Neuronal stem cell (in vitro differentiated cells): ENCODE measurements at regions not wholly inside any gene's neighbourhood (a gene's known extent, or its start where the extent isn't known, plus 50 kb on each side); places are given as distances from the start of the nearest gene placed in this dataset.

Experiments
- DNase-seq: peaks from one replicate; pipeline ENCODE4 v3.0.0-alpha.2; 2013; ENCODE audit warnings: low spot score
- H2AFZ ChIP-seq: one replicate; pipeline ENCODE4 v1.6.1; 2013; ENCODE audit warnings: mild to moderate bottlenecking, low read length, inconsistent platforms
- H2AK5ac ChIP-seq: 2 replicates; pipeline ENCODE4 v1.6.1; 2013; ENCODE audit warnings: low read depth, mild to moderate bottlenecking, inconsistent platforms, low read length, moderate library complexity, mixed read lengths
- H2BK120ac ChIP-seq: 2 replicates; pipeline ENCODE4 v1.6.1; 2013; ENCODE audit warnings: low read depth, mild to moderate bottlenecking, inconsistent platforms, low read length, moderate library complexity, mixed read lengths
- H2BK12ac ChIP-seq: one replicate; pipeline ENCODE4 v1.6.1; 2013; ENCODE audit warnings: low read length, inconsistent platforms
- H2BK15ac ChIP-seq: 2 replicates; pipeline ENCODE4 v1.6.1; 2013; ENCODE audit warnings: mild to moderate bottlenecking, low read length, inconsistent platforms, mixed read lengths
- H2BK5ac ChIP-seq: one replicate; pipeline ENCODE4 v1.6.1; 2013; ENCODE audit warnings: inconsistent platforms, mild to moderate bottlenecking, low read length, moderate library complexity
- H3K14ac ChIP-seq: one replicate; pipeline ENCODE4 v1.6.1; 2013; ENCODE audit warnings: low read length, inconsistent platforms
- H3K18ac ChIP-seq: 2 replicates; pipeline ENCODE4 v1.6.1; 2013; ENCODE audit warnings: low read length, inconsistent platforms
- H3K23ac ChIP-seq: 2 replicates; pipeline ENCODE4 v1.6.1; 2013; ENCODE audit warnings: low read depth, mild to moderate bottlenecking, mixed read lengths, low read length, inconsistent platforms; ENCODE audit not compliant: poor library complexity
- H3K27ac ChIP-seq: replicated peaks from 3 replicates; pipeline ENCODE4 v1.5.1; 2013; ENCODE audit warnings: low read length, inconsistent platforms
- H3K27me3 ChIP-seq, 3 experiments: 2 replicates each; pipeline ENCODE4 v1.6.1; 2013; ENCODE audit warnings: low read length in 3 of 3, mild to moderate bottlenecking in 2 of 3, inconsistent platforms in 1 of 3, low read depth in 1 of 3, mixed read lengths in 1 of 3, moderate library complexity in 1 of 3; ENCODE audit not compliant: control insufficient read depth in 3 of 3, insufficient read depth in 3 of 3
- H3K36me3 ChIP-seq, 2 donors: replicated peaks in 1 of 2; 2 replicates each; pipeline ENCODE4 v1.6.1; 2013; ENCODE audit warnings: low read length in 2 of 2; ENCODE audit not compliant: control insufficient read depth in 2 of 2, insufficient read depth in 2 of 2
- H3K4ac ChIP-seq: 2 replicates; pipeline ENCODE4 v1.6.1; 2013; ENCODE audit warnings: inconsistent platforms, mild to moderate bottlenecking, low read length, moderate library complexity
- H3K4me1 ChIP-seq, 2 donors: 1 replicate in 1 of 2; 2 replicates in 1 of 2; pipeline ENCODE4 v1.6.1; 2013; ENCODE audit warnings: low read length in 2 of 2, low read depth in 1 of 2; ENCODE audit not compliant: control insufficient read depth in 2 of 2, insufficient read depth in 1 of 2
- H3K4me2 ChIP-seq: one replicate; pipeline ENCODE4 v1.6.1; 2013; ENCODE audit warnings: mild to moderate bottlenecking, low read length, inconsistent platforms; ENCODE audit not compliant: insufficient read depth, poor library complexity, severe bottlenecking
- H3K4me3 ChIP-seq, 2 donors: 2 replicates each; pipeline ENCODE4 v1.5.1; 2013; ENCODE audit warnings: low read length in 2 of 2, mild to moderate bottlenecking in 2 of 2, inconsistent platforms in 1 of 2, moderate library complexity in 1 of 2
- H3K79me1 ChIP-seq: one replicate; pipeline ENCODE4 v1.6.1; 2013; ENCODE audit warnings: low read depth, mild to moderate bottlenecking, inconsistent platforms, low read length, moderate library complexity
- H3K9ac ChIP-seq: one replicate; pipeline ENCODE4 v1.6.1; 2013; ENCODE audit warnings: mild to moderate bottlenecking, low read depth, low read length, inconsistent platforms; ENCODE audit not compliant: poor library complexity
- H3K9me3 ChIP-seq, 2 donors: replicated peaks in 1 of 2; 2 replicates each; pipeline versions ENCODE3 to v1.6.1; 2013; ENCODE audit warnings: low read length in 2 of 2, mild to moderate bottlenecking in 2 of 2, inconsistent platforms in 1 of 2, low read depth in 1 of 2, mixed read lengths in 1 of 2, moderate library complexity in 1 of 2; ENCODE audit not compliant: control insufficient read depth in 2 of 2, insufficient read depth in 1 of 2
- H4K8ac ChIP-seq: one replicate; pipeline ENCODE4 v1.6.1; 2013; ENCODE audit warnings: low read depth, mild to moderate bottlenecking, inconsistent platforms, low read length, moderate library complexity
- H4K91ac ChIP-seq: one replicate; pipeline ENCODE4 v1.6.1; 2013; ENCODE audit warnings: low read length, low read depth, mild to moderate bottlenecking, inconsistent platforms; ENCODE audit not compliant: poor library complexity
- WGBS, 2 donors: extraction: QIAGEN DNeasy Blood & Tissue Kit; methylation state at CpG; one replicate each; pipeline ENCODE4 v1.1.7; 2013; ENCODE audit warnings: missing lambda C conversion rate in 2 of 2, mixed read lengths in 1 of 2; ENCODE audit not compliant: insufficient read length in 2 of 2, insufficient replicate concordance in 1 of 2; ENCODE audit errors: extremely low coverage in 2 of 2; 5-methylcytosine and 5-hydroxymethylcytosine counted together

- no peak overlapping the region for H2BK12ac ChIP-seq
- H3K9ac ChIP-seq: no peak overlapping the region
- no peak overlapping the region for H3K27ac ChIP-seq
- H3K9me3 ChIP-seq: no peaks in the 10 kb centered on the region
- H3K4me1 ChIP-seq: no peaks in the 10 kb centered on the region
- no peaks in the 10 kb centered on the region for H3K27me3 ChIP-seq
- H2BK5ac ChIP-seq: no peak overlapping the region
- no peak overlapping the region for H3K4ac ChIP-seq
- no peak overlapping the region for H4K91ac ChIP-seq
- H3K79me1 ChIP-seq: no peaks in the 10 kb centered on the region
- no peak overlapping the region for H2BK15ac ChIP-seq
- DNase-seq: no peak
- no peaks in the 10 kb centered on the region for H3K36me3 ChIP-seq
- no peak overlapping the region for H2AK5ac ChIP-seq
- no CpG with 5 or more reads among the region's 1 CpG for WGBS, 2 donors
- H2AFZ ChIP-seq: no peak overlapping the region
- no peak overlapping the region for H3K18ac ChIP-seq
- no peak overlapping the region for H3K4me3 ChIP-seq
- no peak overlapping the region for H3K23ac ChIP-seq
- H3K4me2 ChIP-seq: no peak overlapping the region
- H3K14ac ChIP-seq: no peak overlapping the region
- H4K8ac ChIP-seq: no peak overlapping the region
- H2BK120ac ChIP-seq: no peak overlapping the region
These were observed 201.9 kb upstream of the ARPP21 start for GRCh38 chr3:35437381-35437780.

GRCh38 chr3:35438101-35438500, 201.2 kb upstream of the ARPP21 start:
- Histone ChIP-seq H4K8ac (no peak overlapping the region), H3K4ac (no peak overlapping the region), H3K14ac (no peak overlapping the region), H3K27ac (no peak overlapping the region), H2BK5ac (no peak overlapping the region), H2AK5ac (no peak overlapping the region), H3K18ac (no peak overlapping the region), H3K4me1 (no peaks in the 10 kb centered on the region), H2BK12ac (no peak overlapping the region), H4K91ac (no peak overlapping the region), H3K4me2 (no peak overlapping the region), H3K9ac (no peak overlapping the region), H3K79me1 (no peaks in the 10 kb centered on the region), H3K23ac (no peak overlapping the region), H3K27me3 (no peaks in the 10 kb centered on the region), H3K9me3 (no peaks in the 10 kb centered on the region), H3K4me3 (no peak overlapping the region), H2BK15ac (no peak overlapping the region), H2BK120ac (no peak overlapping the region), H3K36me3 (no peaks in the 10 kb centered on the region), H2AFZ (no peak overlapping the region)
- WGBS, 2 donors: no CpG with 5 or more reads among the region's 1 CpG
- no peak for DNase-seq

GRCh38 chr3:35439663-35440062, 199.7 kb upstream of the ARPP21 start:
- Histone ChIP-seq H3K18ac (no peak overlapping the region), H3K79me1 (no peaks in the 10 kb centered on the region), H2BK120ac (no peak overlapping the region), H3K27me3 (no peaks in the 10 kb centered on the region), H2AFZ (no peak overlapping the region), H3K36me3 (no peaks in the 10 kb centered on the region), H3K9ac (no peak overlapping the region), H3K4me2 (no peak overlapping the region), H3K9me3 (no peaks in the 10 kb centered on the region), H3K27ac (no peak overlapping the region), H2BK15ac (no peak overlapping the region), H3K4me3 (no peak overlapping the region), H3K14ac (no peak overlapping the region), H2AK5ac (no peak overlapping the region), H3K23ac (no peak overlapping the region), H2BK5ac (no peak overlapping the region), H4K91ac (no peak overlapping the region), H3K4ac (no peak overlapping the region), H4K8ac (no peak overlapping the region), H2BK12ac (no peak overlapping the region), H3K4me1 (no peaks in the 10 kb centered on the region)
- no peak for DNase-seq
- no CpG with 5 or more reads among the region's 5 CpGs for WGBS, 2 donors

- H3K23ac ChIP-seq: no peak overlapping the region
- no peak overlapping the region for H2BK15ac ChIP-seq
- no peak overlapping the region for H3K27ac ChIP-seq
- H3K27me3 ChIP-seq: no peaks in the 10 kb centered on the region
- H3K18ac ChIP-seq: no peak overlapping the region
- H3K36me3 ChIP-seq: no peaks in the 10 kb centered on the region
- no peaks in the 10 kb centered on the region for H3K9me3 ChIP-seq
- no peak overlapping the region for H3K4me3 ChIP-seq
- H3K4me2 ChIP-seq: no peak overlapping the region
- no peaks in the 10 kb centered on the region for H3K79me1 ChIP-seq
- H4K91ac ChIP-seq: no peak overlapping the region
- no peaks in the 10 kb centered on the region for H3K4me1 ChIP-seq
- DNase-seq: no peak
- H3K9ac ChIP-seq: no peak overlapping the region
- H4K8ac ChIP-seq: no peak overlapping the region
- H2BK12ac ChIP-seq: no peak overlapping the region
- H2BK120ac ChIP-seq: no peak overlapping the region
- no peak overlapping the region for H3K14ac ChIP-seq
- no peak overlapping the region for H2AFZ ChIP-seq
- no peak overlapping the region for H2BK5ac ChIP-seq
- H2AK5ac ChIP-seq: no peak overlapping the region
- H3K4ac ChIP-seq: no peak overlapping the region
These were observed 198.5 kb upstream of the ARPP21 start for GRCh38 chr3:35440826-35441225.
